GM21619 (cell line): ENCODE measurements at regions not wholly inside any gene's neighbourhood (a gene's known extent, or its start where the extent isn't known, plus 50 kb on each side); places are given as distances from the start of the nearest gene placed in this dataset.

ENCODE experiments used
- ATAC-seq: cut with Tn5 transposase; IDR thresholded peaks from one replicate; pipeline ENCODE4 v1.9.1; 2021; ENCODE audit not compliant: unreplicated experiment

- no peak for ATAC-seq
Measured at GRCh38 chr15:47383102-47383501, 334.2 kb upstream of the SEMA6D start.

DNA sequence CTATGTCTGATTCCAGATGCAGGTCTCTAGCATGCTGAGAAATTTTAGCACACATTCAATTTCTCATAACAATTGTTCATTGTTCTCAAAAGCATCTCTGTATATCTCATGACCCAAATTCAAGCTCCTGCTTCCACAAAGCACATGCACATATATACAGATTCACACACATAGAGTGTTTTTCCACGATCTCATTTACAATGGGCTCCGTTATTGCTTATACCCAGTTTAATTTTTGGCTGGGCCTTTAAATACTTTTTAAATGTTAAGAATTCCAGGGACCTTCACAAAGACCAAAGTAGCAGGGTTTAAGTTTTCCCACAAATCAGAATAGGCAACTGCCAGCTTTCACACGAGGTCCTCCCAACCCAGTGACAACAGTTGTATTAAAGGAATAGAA, 333.5 kb upstream of the SEMA6D start:
- no peak for ATAC-seq

DNA sequence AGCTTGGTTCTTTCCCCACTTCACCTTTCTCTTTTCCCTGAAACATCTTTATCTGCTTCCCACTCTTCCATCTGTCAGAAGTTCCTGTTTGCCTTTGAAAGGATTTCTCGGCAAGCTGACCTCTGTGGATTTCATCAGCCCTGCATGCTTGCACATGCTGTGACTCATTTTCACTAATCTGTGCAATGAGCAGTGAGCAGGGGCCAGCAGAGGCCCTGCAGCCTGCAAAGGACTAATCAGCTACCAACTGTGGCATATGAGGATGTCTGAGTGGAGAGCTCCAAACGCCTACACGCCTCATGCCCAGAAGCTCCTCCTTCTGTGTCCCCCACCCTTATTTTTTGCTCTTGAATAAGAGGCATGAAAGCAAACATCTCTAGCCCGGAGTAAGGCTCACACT, 333.0 kb upstream of the SEMA6D start:
- ATAC-seq, result no peak

DNA sequence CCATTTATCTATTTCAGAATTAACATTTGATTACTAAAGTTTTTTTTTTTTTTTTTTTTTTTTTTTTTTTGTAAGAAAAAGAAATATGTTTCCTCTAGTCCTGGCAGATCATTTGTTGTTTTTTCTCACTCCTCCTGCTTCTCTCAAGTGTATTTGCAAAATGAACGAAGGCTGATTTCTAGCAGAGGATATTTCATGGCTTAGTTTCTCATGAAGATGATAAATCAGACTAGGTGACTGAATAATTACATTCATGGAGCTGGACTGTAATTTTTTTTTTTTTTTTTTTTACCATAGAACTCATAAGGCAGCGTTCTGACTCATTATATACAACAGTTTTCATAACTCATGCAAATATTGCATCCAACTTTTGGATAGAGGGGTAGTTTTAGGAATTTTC, 332.5 kb upstream of the SEMA6D start:
- no peak for ATAC-seq

DNA sequence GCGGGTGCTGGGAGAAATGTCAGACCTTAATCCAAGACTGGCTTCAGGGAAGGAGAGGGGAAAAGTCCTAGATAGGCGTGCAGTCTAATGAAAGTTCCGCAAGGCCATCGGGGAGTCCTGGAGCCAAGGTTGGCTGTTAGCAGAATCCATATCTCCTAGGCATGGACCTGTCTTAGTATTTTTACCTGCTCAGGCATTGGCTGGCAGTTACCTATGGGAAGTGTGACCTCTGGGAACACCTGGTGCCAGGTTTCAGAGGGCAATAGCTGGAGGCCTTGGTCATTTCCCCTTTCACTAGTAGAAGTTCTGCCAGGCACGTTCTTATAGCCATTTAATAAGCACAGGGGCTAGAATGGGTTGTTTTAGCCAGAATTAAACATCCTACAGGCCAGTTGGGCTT, 330.8 kb upstream of the SEMA6D start:
- ATAC-seq, result no peak

DNA sequence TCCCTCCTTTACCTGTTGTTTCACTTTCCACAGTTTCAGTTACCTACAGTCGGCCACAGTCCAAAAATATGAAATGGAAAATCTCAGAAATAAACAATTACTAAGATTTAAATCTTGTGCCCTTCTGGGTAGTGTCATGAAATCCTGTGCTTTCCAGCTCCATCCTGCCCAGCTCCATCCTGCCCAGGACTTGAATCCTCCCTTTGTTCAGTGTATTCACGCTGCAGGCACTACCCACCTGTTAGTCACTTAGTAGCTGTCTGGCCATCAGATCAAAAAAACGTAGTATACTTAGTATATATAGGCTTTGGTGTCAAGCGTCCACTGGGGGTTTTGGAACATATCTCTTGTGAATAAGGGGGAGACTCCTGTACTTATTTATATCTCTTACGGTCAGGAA, 329.0 kb upstream of the SEMA6D start:
- no peak for ATAC-seq

- no peak for ATAC-seq
Measured at GRCh38 chr15:47390208-47390765, 327.0 kb upstream of the SEMA6D start.

GRCh38 chr15:47394286-47394809, 323.0 kb upstream of the SEMA6D start:
- no peak for ATAC-seq

GRCh38 chr15:47395076-47395475, 322.2 kb upstream of the SEMA6D start:
- no peak for ATAC-seq

GRCh38 chr15:47397655-47398054, 319.6 kb upstream of the SEMA6D start:
- no peak for ATAC-seq

- ATAC-seq, result no peak
Measured at GRCh38 chr15:47398132-47398531, 319.2 kb upstream of the SEMA6D start.

DNA sequence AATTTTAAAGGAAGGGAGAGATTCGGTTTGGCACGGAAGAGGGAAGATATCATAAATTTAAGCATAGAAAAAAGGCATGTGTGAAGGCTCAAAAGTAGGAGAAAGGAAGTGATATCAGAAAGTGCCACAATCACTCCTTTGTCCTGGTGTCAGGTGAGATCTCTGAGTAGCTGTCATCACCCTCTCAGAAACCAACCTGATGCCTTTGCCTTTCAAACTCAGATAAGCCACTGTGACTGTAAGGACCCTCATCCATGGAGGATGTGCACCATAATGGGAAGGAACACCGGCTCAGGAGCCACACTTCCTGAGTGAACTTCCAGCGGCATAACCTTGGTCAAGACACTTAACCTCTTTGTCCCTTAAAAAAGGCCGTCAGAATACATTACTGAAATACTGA, 318.7 kb upstream of the SEMA6D start:
- ATAC-seq, result no peak

DNA sequence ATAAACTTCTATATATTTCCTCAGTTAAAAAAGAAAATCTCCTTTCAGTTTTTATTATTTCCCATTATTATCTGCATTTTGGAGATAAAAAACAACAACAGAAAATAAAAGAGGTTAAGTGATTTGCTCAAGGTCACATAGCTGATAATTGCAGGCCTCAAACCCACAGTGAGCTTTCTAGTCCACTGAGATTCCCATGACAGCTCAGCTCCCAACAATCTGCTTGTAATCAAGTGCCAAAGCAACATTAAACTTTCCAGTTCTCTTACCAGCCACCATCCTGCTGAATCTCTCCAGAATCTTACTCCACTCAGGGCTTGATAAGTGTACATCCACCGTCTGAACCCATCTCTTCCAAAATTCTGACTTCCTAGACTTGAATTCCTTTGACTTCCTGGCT, 318.2 kb upstream of the SEMA6D start:
- ATAC-seq, result no peak

DNA sequence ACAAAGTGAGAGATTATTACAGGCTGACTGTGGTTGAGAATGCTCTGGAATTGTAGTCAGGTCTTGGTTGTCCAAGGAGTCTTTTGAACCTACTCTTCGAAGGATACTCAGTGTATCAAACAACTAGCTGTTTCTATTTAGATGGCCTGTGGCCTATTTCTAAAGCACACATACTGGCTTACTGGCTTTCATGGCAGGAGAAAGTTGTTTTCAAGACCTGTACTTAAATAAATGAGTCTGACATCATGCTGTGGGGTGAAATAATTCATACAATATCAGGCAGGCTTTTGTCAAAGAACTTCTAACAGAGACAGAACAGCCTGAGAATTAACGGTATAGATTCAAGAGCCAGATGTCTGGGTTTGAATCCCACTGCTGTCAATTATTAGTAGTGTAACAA, 316.7 kb upstream of the SEMA6D start:
- no peak for ATAC-seq

- ATAC-seq, result no peak
Measured at GRCh38 chr15:47401427-47401826, 315.9 kb upstream of the SEMA6D start.

- no peak for ATAC-seq
Measured at GRCh38 chr15:47402829-47403228, 314.5 kb upstream of the SEMA6D start.

- ATAC-seq, result no peak
Measured at GRCh38 chr15:47404877-47405276, 312.4 kb upstream of the SEMA6D start.

DNA sequence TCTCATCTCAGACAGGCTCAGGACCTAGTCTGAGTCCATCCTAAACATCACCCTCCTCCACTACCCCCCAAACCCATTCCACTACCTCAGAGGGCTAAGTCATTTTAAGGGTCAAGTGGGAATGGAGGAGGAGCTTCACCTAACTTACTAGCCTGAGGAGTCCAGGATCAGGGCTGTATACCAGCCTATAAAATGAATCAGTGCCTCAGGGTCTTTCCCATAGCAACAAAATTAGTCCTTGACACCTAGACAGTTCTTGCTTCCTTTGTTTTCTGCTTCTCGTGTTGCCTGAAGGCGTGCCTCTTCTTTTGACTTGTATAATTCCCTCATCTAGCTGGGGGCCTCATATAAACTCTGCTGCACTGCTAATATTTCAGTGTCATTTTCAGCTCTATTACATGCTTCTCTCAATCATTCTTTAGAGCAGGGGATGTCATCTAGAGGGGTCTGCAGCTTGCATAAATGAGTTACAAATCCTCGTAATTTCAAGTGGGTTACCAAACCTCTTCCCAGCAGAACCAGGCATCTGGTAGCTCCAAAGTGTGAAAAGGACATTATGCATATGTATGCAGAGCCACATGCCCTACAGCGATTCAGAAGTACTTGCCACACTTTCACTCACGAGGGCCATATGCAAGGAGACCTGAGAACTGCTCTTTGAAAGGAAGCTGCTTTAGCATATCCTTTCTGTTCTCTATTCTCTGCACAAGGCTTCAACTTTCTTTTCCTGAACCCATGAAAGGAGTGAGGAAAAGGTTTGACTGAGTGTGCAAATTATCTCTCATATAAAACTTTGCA, 311.7 kb upstream of the SEMA6D start:
- no peak for ATAC-seq

- no peak for ATAC-seq
Measured at GRCh38 chr15:47407692-47408091, 309.6 kb upstream of the SEMA6D start.

GRCh38 chr15:47409038-47409437, 308.3 kb upstream of the SEMA6D start:
- ATAC-seq, result no peak

DNA sequence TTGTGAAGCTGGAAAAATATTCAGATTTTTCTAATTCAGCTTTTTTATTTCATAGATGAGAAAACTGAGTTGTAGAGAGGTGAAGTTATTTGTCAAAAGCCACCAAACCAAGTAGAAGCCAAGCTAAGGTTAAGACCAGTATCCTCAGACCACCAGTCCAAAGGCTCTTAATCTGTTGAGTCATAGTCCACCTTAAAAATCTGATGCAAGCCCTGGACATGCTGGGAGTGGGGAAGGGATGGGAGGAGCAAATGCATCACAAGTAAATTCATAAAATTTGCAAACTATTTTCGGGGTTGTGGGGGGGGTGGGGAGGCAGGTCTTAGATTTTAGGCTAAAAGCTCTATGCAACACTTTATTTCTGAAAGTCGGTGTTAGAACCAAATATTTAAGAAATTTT, 307.7 kb upstream of the SEMA6D start:
- no peak for ATAC-seq

GRCh38 chr15:47410247-47410646, 307.1 kb upstream of the SEMA6D start:
- ATAC-seq, result no peak

- no peak for ATAC-seq
Measured at GRCh38 chr15:47411733-47412132, 305.6 kb upstream of the SEMA6D start.
